Esophagus muscularis mucosa (tissue), 4 donors: ENCODE measurements at regions not wholly inside any gene's neighbourhood (a gene's known extent, or its start where the extent isn't known, plus 50 kb on each side); places are given as distances from the start of the nearest gene placed in this dataset.

Experiments used
- DNase-seq: peaks from one replicate; pipeline ENCODE4 v3.0.0-alpha.2; 2017; ENCODE audit errors: extremely low spot score
- H3K27ac ChIP-seq, 4 donors: fragments of 200-600 bp; sonication (generic); replicated peaks in 1 of 4; 1 replicate in 3 of 4; 2 replicates in 1 of 4; pipeline ENCODE4 v1.5.1; 2016 to 2019; ENCODE audit warnings: mild to moderate bottlenecking in 1 of 4
- H3K27me3 ChIP-seq, 4 donors: fragments of 200-600 bp; sonication (generic); one replicate each; pipeline versions ENCODE4 v1.5.1 to v1.6.0; 2016 to 2019
- H3K36me3 ChIP-seq, 4 donors: fragments of 200-600 bp; sonication (generic); one replicate each; pipeline ENCODE4 v1.5.1; 2016 to 2019
- H3K4me1 ChIP-seq, 4 donors: fragments of 200-600 bp; sonication (generic); one replicate each; pipeline ENCODE4 v1.5.1; 2016 to 2019
- H3K4me3 ChIP-seq, 4 donors: fragments of 200-600 bp; sonication (generic); 1 replicate in 2 of 4; 2 replicates in 2 of 4; pipeline ENCODE4 v1.5.1; 2016 to 2019; ENCODE audit warnings: mild to moderate bottlenecking in 4 of 4, moderate library complexity in 1 of 4
- H3K9me3 ChIP-seq, 4 donors: fragments of 200-600 bp; sonication (generic); 1 replicate in 3 of 4; 2 replicates in 1 of 4; pipeline ENCODE4 v1.5.1; 2016 to 2019
- CTCF ChIP-seq, 3 experiments: fragments of 200-600 bp in 2 of 3; fragments of 450-650 bp in 1 of 3; sonication (generic) in 2 of 3; IDR thresholded peaks; one replicate each; pipeline ENCODE4 v1.5.1; 2017 to 2019; ENCODE audit warnings: antibody characterized with exemption in 3 of 3, mild to moderate bottlenecking in 2 of 3, moderate library complexity in 1 of 3
- EP300 ChIP-seq: sonication (generic); formaldehyde crosslinking; IDR thresholded peaks from one replicate; pipeline ENCODE4 v1.6.1; 2017; ENCODE audit warnings: antibody characterized with exemption
- POLR2A ChIP-seq: fragments of 450-650 bp; IDR thresholded peaks from one replicate; pipeline ENCODE4 v1.6.1; 2017; ENCODE audit warnings: antibody characterized with exemption, moderate library complexity, mild to moderate bottlenecking, low read depth
- POLR2AphosphoS5 ChIP-seq, 2 donors: sonication (generic); formaldehyde crosslinking; IDR thresholded peaks; one replicate each; pipeline ENCODE4 v1.6.1; 2017; ENCODE audit warnings: antibody characterized with exemption in 2 of 2
- WGBS: methylation state at CpG from one replicate; pipeline ENCODE4 v1.1.5; 2018; 5-methylcytosine and 5-hydroxymethylcytosine counted together
- intact Hi-C: fragments of 100-400 bp; cut with DNase I; formaldehyde crosslinking; loops from one replicate; pipeline ENCODE4 v1.15.1; 2023

- no peaks in the 10 kb centered on the region for H3K27me3 ChIP-seq
- TF ChIP-seq EP300: no peak
- TF ChIP-seq POLR2A: no peak
- TF ChIP-seq CTCF (IDR thresholded peaks at IDR 0.05): no peak
- no peak for TF ChIP-seq POLR2AphosphoS5 (IDR thresholded peaks at IDR 0.05)
- no peaks in the 10 kb centered on the region for H3K36me3 ChIP-seq
- peak overlapping the region in 3 of 4 donors; percentile 45 to 65 (median 59) for H3K27ac ChIP-seq
- no peaks in the 10 kb centered on the region for H3K9me3 ChIP-seq
- peaks cover 0 to 17% (median 12%) of the 10 kb centered on the region in 4 donors for H3K4me1 ChIP-seq
- H3K4me3 ChIP-seq: no peak overlapping the region
- WGBS: 82% methylated on average over 9 of the region's 9 CpGs
- intact Hi-C loops: no loop called here
- DNase-seq: no peak
Measured at GRCh38 chr12:58819345-58819744, 101.0 kb downstream of the LRIG3 start.

- Histone ChIP-seq H3K27ac (peak overlapping the region in 3 of 4 donors; percentile 45 to 65 (median 59)), H3K4me3 (no peak overlapping the region), H3K9me3 (no peaks in the 10 kb centered on the region), H3K36me3 (no peaks in the 10 kb centered on the region), H3K27me3 (no peaks in the 10 kb centered on the region), H3K4me1 (peaks cover 0 to 15% (median 10%) of the 10 kb centered on the region in 4 donors)
- TF ChIP-seq EP300: no peak
- intact Hi-C loops: no loop called here
- WGBS: 45% methylated on average over 1 of the region's 1 CpG
- DNase-seq: no peak
Measured at GRCh38 chr12:58819985-58820384, 100.3 kb downstream of the LRIG3 start.
